ENCODE measurements at regions not wholly inside any gene's neighbourhood (a gene's known extent, or its start where the extent isn't known, plus 50 kb on each side); places are given as distances from the start of the nearest gene placed in this dataset.

DNA sequence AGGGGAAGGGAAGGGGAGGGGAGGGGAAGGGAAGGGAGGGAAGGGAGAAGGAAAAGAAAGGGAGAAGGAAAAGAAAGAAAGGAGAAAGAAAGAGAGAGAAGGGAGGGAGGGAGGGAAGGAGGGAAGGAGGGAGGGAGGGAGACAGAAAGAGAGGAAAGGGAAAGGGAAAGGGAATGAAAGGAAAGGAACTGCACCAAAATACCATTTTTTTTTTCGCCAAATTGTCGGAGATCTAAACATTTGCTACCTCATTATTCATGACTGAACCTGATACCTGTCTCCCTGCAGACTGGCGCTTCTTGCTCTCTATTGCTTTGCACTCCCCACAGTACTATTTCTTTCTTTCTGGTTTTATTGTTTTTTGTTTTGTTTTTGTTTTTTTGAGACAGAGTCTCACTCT, 117.3 kb upstream of the LGSN start:
- Histone ChIP-seq H3K36me3 (no peaks in the 10 kb centered on the region), H3K9me3 (no peaks in the 10 kb centered on the region), H3K4me1 (no peaks in the 10 kb centered on the region), H3K27me3 (no peaks in the 10 kb centered on the region), H3K4me3 (no peak overlapping the region), H3K27ac (no peak overlapping the region)
- intact Hi-C loops (cut with DNase I): no loop called here
- 95 to 99% methylated on average over 3 of the region's 3 CpGs for WGBS, 2 donors
- TF ChIP-seq, protein P1, sequence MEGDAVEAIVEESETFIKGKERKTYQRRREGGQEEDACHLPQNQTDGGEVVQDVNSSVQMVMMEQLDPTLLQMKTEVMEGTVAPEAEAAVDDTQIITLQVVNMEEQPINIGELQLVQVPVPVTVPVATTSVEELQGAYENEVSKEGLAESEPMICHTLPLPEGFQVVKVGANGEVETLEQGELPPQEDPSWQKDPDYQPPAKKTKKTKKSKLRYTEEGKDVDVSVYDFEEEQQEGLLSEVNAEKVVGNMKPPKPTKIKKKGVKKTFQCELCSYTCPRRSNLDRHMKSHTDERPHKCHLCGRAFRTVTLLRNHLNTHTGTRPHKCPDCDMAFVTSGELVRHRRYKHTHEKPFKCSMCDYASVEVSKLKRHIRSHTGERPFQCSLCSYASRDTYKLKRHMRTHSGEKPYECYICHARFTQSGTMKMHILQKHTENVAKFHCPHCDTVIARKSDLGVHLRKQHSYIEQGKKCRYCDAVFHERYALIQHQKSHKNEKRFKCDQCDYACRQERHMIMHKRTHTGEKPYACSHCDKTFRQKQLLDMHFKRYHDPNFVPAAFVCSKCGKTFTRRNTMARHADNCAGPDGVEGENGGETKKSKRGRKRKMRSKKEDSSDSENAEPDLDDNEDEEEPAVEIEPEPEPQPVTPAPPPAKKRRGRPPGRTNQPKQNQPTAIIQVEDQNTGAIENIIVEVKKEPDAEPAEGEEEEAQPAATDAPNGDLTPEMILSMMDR (IDR thresholded peaks at IDR 0.05): no peak
- DNase-seq (no peak), ATAC-seq (no peak), FAIRE-seq (no peak)

DNA sequence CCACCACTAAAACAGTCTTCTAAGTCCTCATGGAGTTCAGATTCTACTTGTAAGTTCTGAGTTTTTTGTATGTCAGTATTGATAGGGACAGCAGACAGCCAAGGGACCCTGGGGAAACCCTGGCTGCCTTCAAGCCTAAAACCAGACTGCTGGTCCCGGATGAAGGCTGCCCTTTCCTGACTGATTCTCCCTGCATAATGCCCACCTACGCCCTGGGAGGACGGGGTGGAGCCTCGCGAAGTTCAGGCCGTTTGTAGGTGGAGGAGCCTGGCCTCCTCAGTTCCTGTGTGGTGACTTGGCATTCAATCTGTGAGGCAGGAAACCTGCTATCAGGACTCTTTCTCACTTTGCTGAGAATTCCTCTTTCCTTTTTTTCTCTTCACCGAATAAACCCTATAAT, 120.3 kb upstream of the LGSN start:
- TF ChIP-seq, protein P1 (IDR thresholded peaks at IDR 0.05): no peak
- H3K9me3 ChIP-seq: no peaks in the 10 kb centered on the region
- WGBS, 2 donors: 47 to 70% methylated on average over 4 to 7 of the region's 7 CpGs
- ATAC-seq (peak in 3 of 4 donors; percentile 23 to 55 (median 35)), DNase-seq (no peak), FAIRE-seq (no peak)
- no peaks in the 10 kb centered on the region for H3K36me3 ChIP-seq
- H3K27ac ChIP-seq: no peak overlapping the region
- no peaks in the 10 kb centered on the region for H3K27me3 ChIP-seq
- intact Hi-C loops (cut with DNase I): no loop called here
- H3K4me1 ChIP-seq: no peaks in the 10 kb centered on the region
- H3K4me3 ChIP-seq: no peak overlapping the region

DNA sequence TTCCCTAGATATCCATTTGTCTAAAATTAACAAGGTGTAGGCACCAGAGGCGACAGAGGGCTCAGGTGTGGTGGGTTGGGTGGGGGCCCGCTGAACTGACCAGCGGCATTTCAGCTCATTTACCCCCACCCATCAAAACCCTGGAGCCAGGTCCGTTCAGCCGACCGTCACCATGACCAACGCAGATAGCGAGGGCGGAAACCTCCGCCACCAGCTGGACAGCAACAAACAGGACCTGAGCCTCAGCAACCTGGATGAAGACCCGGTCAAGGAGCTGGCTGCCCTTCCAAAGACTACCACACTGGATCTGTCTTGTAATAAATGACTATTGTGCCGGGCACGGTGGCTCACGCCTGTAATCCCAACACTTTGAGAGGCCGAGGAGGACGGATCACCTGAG, 120.8 kb upstream of the LGSN start:
- intact Hi-C loops (cut with DNase I): no loop called here
- no peak overlapping the region for H3K4me3 ChIP-seq
- DNase-seq (no peak), FAIRE-seq (no peak), ATAC-seq (no peak)
- H3K4me1 ChIP-seq: no peaks in the 10 kb centered on the region
- no peaks in the 10 kb centered on the region for H3K27me3 ChIP-seq
- no peak overlapping the region for H3K27ac ChIP-seq
- no peaks in the 10 kb centered on the region for H3K9me3 ChIP-seq
- TF ChIP-seq, protein P1 (IDR thresholded peaks at IDR 0.05): no peak
- no peaks in the 10 kb centered on the region for H3K36me3 ChIP-seq
- 92 to 96% methylated on average over 16 of the region's 16 CpGs for WGBS, 2 donors

DNA sequence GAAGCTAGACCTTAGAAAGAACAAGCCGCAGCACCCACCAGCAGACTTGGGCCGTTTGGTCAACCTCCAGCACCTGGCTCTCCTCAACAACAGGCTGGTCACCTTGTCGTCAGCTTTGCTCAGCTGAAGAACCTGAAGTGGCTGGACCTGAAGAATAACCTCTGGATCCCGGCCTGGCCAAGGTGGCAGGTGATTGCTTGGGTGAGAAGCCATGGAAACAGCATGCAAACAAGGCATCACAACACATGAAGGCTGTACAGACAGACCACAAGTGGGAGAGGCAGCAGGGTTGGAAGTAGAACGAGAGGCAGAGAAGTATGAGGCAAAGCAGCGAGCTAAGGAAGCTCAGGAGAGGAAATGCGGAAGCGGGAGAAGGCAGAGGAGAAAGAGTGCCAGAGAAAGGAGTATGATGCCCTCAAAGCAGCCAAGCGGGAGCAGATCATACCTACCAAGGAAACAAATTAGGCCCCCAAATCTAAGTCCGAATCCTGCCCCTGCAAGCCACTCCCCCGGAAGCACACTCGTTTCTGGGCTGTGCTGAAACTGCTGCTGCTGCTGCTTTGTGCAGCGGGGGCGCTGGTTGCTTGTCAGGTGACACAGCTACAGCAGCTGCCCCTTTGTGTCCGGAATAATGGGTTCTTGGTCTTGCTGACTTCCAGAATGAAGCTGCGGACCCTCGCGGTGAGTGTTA, 121.6 kb upstream of the LGSN start:
- WGBS, 2 donors: 93 to 94% methylated on average over 18 of the region's 18 CpGs
- Histone ChIP-seq H3K27ac (no peak overlapping the region), H3K27me3 (no peaks in the 10 kb centered on the region), H3K4me1 (no peaks in the 10 kb centered on the region), H3K4me3 (no peak overlapping the region), H3K36me3 (no peaks in the 10 kb centered on the region), H3K9me3 (no peaks in the 10 kb centered on the region)
- TF ChIP-seq, protein P1 (IDR thresholded peaks at IDR 0.05): no peak
- ATAC-seq: no peak
- FAIRE-seq: no peak
- no peak for DNase-seq
- intact Hi-C loops (cut with DNase I): no loop called here

DNA sequence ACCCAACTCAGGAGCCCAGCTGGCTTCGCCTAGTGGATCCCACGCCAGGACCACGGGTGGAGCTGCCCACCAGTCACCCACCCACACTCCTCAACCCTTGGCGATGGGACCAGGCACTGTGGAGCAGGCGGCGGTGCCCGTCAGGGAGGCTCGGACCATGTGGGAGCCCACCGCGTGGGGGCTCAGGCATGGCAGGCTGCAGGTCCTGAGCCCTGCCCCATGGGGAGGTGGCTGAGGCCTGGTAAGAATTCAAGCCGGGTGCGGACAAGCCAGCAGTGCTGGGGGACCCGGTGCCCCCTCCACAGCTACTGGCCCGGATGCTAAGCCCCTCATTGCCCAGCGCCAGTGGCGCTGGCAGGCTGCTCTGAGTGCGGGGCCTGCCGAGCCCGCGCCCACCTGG, 123.1 kb upstream of the LGSN start:
- H3K27me3 ChIP-seq: no peaks in the 10 kb centered on the region
- no peak overlapping the region for H3K4me3 ChIP-seq
- 96 to 100% methylated on average over 20 of the region's 20 CpGs for WGBS, 2 donors
- ATAC-seq (no peak), DNase-seq (peak in 1 of 6 donors; percentile 54), FAIRE-seq (no peak)
- H3K4me1 ChIP-seq: peaks cover 0 to 4% (median 0%) of the 10 kb centered on the region in 3 donors
- intact Hi-C loops (cut with DNase I): no loop called here
- no peaks in the 10 kb centered on the region for H3K9me3 ChIP-seq
- H3K36me3 ChIP-seq: no peaks in the 10 kb centered on the region
- no peak overlapping the region for H3K27ac ChIP-seq
- TF ChIP-seq, protein P1 (IDR thresholded peaks at IDR 0.05): no peak

Measured in pancreas (tissue), 10 donors.